DND-41 (cell line): ENCODE measurements at regions not wholly inside any gene's neighbourhood (a gene's known extent, or its start where the extent isn't known, plus 50 kb on each side); places are given as distances from the start of the nearest gene placed in this dataset.
"Not testable (repeated sequence)": the region's sequence is repeated elsewhere in the genome, so short reads cannot be mapped to it uniquely, and the experiment has no call there.

Experiments used
- ATAC-seq: fragments of 200-7000 bp; cut with Tn5 transposase; 3 replicates; pipeline ENCODE4 v1.9.1; 2021; ENCODE audit warnings: low read depth; ENCODE audit not compliant: insufficient read depth
- DNase-seq: peaks from one replicate; pipeline ENCODE4 v3.0.0-alpha.2; 2020
- H2AFZ ChIP-seq: 2 replicates; pipeline ENCODE4 v1.6.0; 2012; ENCODE audit warnings: low read depth, low read length
- H3K27ac ChIP-seq: 2 replicates; pipeline ENCODE4 v1.5.1; 2012; ENCODE audit warnings: low read length, inconsistent platforms
- H3K27me3 ChIP-seq: fragments of 200-600 bp; sonication (generic); 2 replicates; pipeline ENCODE4 v1.6.0; 2012; ENCODE audit warnings: low read length, mild to moderate bottlenecking, inconsistent platforms; ENCODE audit not compliant: insufficient read depth, poor library complexity
- H3K36me3 ChIP-seq: 2 replicates; pipeline ENCODE4 v1.5.1; 2012; ENCODE audit warnings: low read length, inconsistent platforms; ENCODE audit not compliant: insufficient read depth
- H3K4me1 ChIP-seq: 2 replicates; pipeline ENCODE4 v1.5.1; 2012; ENCODE audit warnings: mild to moderate bottlenecking, low read length; ENCODE audit not compliant: insufficient read depth
- H3K4me2 ChIP-seq: 2 replicates; pipeline ENCODE4 v1.6.0; 2012; ENCODE audit warnings: mild to moderate bottlenecking, moderate library complexity, low read length, inconsistent platforms; ENCODE audit not compliant: insufficient read depth
- H3K4me3 ChIP-seq, 2 experiments: fragments of 200-600 bp in 1 of 2; shearing (Covaris generic) in 1 of 2; 2 replicates each; pipeline ENCODE4 v1.5.1; 2012 to 2016; ENCODE audit warnings: inconsistent platforms in 2 of 2, low read length in 2 of 2, mild to moderate bottlenecking in 2 of 2, low read depth in 1 of 2, moderate library complexity in 1 of 2
- H3K79me2 ChIP-seq: 2 replicates; pipeline ENCODE4 v1.6.0; 2012; ENCODE audit warnings: low read length, inconsistent platforms; ENCODE audit not compliant: insufficient read depth
- H3K9ac ChIP-seq: 2 replicates; pipeline ENCODE4 v1.6.0; 2012; ENCODE audit warnings: low read depth, mild to moderate bottlenecking, inconsistent platforms, low read length, moderate library complexity
- H3K9me3 ChIP-seq: 2 replicates; pipeline ENCODE4 v1.5.1; 2012; ENCODE audit warnings: low read length, moderate library complexity, mild to moderate bottlenecking, inconsistent platforms; ENCODE audit not compliant: insufficient read depth, severe bottlenecking
- H4K20me1 ChIP-seq: 2 replicates; pipeline ENCODE4 v1.6.0; 2012; ENCODE audit warnings: low read length; ENCODE audit not compliant: insufficient read depth
- CTCF ChIP-seq: IDR thresholded peaks from 2 replicates; pipeline ENCODE4 v1.5.1; 2012; ENCODE audit warnings: borderline replicate concordance, low read length, moderate library complexity, mild to moderate bottlenecking; ENCODE audit not compliant: poor library complexity, severe bottlenecking; ENCODE audit errors: extremely low read depth
- EZH2 ChIP-seq: IDR thresholded peaks from 3 replicates; pipeline ENCODE4 v1.6.1; 2012; ENCODE audit warnings: borderline replicate concordance, low read depth, mild to moderate bottlenecking, moderate library complexity, low read length, inconsistent platforms; ENCODE audit not compliant: severe bottlenecking

- Histone ChIP-seq H3K79me2 (no peaks in the 10 kb centered on the region), H2AFZ (no peak overlapping the region), H3K9ac (no peak overlapping the region), H3K4me2 (no peak overlapping the region), H3K4me1 (no peaks in the 10 kb centered on the region), H3K27ac (no peak overlapping the region), H3K4me3 (no peak overlapping the region), H3K36me3 (no peaks in the 10 kb centered on the region), H3K9me3 (no peaks in the 10 kb centered on the region), H4K20me1 (no peaks in the 10 kb centered on the region), H3K27me3 (no peaks in the 10 kb centered on the region)
- DNase-seq (no peak), ATAC-seq (no peak)
- no peak for TF ChIP-seq CTCF
- TF ChIP-seq EZH2, result no peak
These were observed 262.2 kb upstream of the MGAT5 start for GRCh38 chr2:133991606-133992168.

GRCh38 chr2:133992454-133992853, 261.4 kb upstream of the MGAT5 start:
- no peaks in the 10 kb centered on the region for H3K9me3 ChIP-seq
- no peaks in the 10 kb centered on the region for H3K79me2 ChIP-seq
- H3K4me3 ChIP-seq, result no peak overlapping the region
- H3K9ac ChIP-seq, result no peak overlapping the region
- no peaks in the 10 kb centered on the region for H3K27me3 ChIP-seq
- no peaks in the 10 kb centered on the region for H3K36me3 ChIP-seq
- H4K20me1 ChIP-seq, result no peaks in the 10 kb centered on the region
- no peak overlapping the region for H2AFZ ChIP-seq
- no peak for DNase-seq
- TF ChIP-seq CTCF (no peak), EZH2 (no peak)
- no peaks in the 10 kb centered on the region for H3K4me1 ChIP-seq
- H3K4me2 ChIP-seq, result no peak overlapping the region
- no peak for ATAC-seq
- no peak overlapping the region for H3K27ac ChIP-seq

GRCh38 chr2:133993160-133993559, 260.7 kb upstream of the MGAT5 start:
- Histone ChIP-seq H3K79me2 (no peaks in the 10 kb centered on the region), H3K4me1 (no peaks in the 10 kb centered on the region), H3K36me3 (no peaks in the 10 kb centered on the region), H2AFZ (no peak overlapping the region), H3K9me3 (no peaks in the 10 kb centered on the region), H3K27ac (no peak overlapping the region), H3K9ac (no peak overlapping the region), H4K20me1 (no peaks in the 10 kb centered on the region), H3K27me3 (no peaks in the 10 kb centered on the region), H3K4me3 (no peak overlapping the region), H3K4me2 (no peak overlapping the region)
- TF ChIP-seq CTCF, result no peak
- TF ChIP-seq EZH2, result no peak
- DNase-seq (no peak), ATAC-seq (no peak)

- H3K79me2 ChIP-seq, H3K9ac ChIP-seq, H3K4me3 ChIP-seq, H3K36me3 ChIP-seq, H4K20me1 ChIP-seq, ATAC-seq, H2AFZ ChIP-seq, H3K9me3 ChIP-seq, DNase-seq, H3K27ac ChIP-seq, H3K4me2 ChIP-seq, H3K27me3 ChIP-seq, H3K4me1 ChIP-seq: not testable (repeated sequence)
These were observed 255.1 kb upstream of the MGAT5 start for GRCh38 chr2:133998726-133999125.
